H9 (cell line): ENCODE measurements at regions not wholly inside any gene's neighbourhood (a gene's known extent, or its start where the extent isn't known, plus 50 kb on each side); places are given as distances from the start of the nearest gene placed in this dataset.

ENCODE experiments used
- DNase-seq: peaks from one replicate; pipeline ENCODE4 v3.0.0-alpha.2; 2017
- H2AFZ ChIP-seq: one replicate; pipeline ENCODE4 v1.6.1; 2013; ENCODE audit warnings: mild to moderate bottlenecking, low read length, control low read depth, moderate library complexity
- H2AK5ac ChIP-seq: 2 replicates; pipeline ENCODE4 v1.6.1; 2013; ENCODE audit warnings: low read length, control low read depth, mixed read lengths; ENCODE audit not compliant: insufficient read length
- H2BK120ac ChIP-seq: one replicate; pipeline ENCODE4 v1.6.1; 2013; ENCODE audit warnings: low read depth, mild to moderate bottlenecking, low read length, control low read depth, inconsistent platforms; ENCODE audit not compliant: poor library complexity, severe bottlenecking
- H2BK12ac ChIP-seq: 2 replicates; pipeline ENCODE4 v1.6.1; 2013; ENCODE audit warnings: low read length, control low read depth, mixed read lengths, low read depth; ENCODE audit not compliant: insufficient read length
- H2BK15ac ChIP-seq: 2 replicates; pipeline ENCODE4 v1.6.1; 2013; ENCODE audit warnings: low read depth, low read length, control low read depth
- H2BK20ac ChIP-seq: one replicate; pipeline ENCODE4 v1.6.1; 2013; ENCODE audit warnings: low read depth, mild to moderate bottlenecking, low read length, control low read depth, inconsistent platforms; ENCODE audit not compliant: poor library complexity, severe bottlenecking
- H2BK5ac ChIP-seq: 2 replicates; pipeline ENCODE4 v1.6.1; 2013; ENCODE audit warnings: low read length, control low read depth, mixed read lengths; ENCODE audit not compliant: insufficient read length
- H3K14ac ChIP-seq: 2 replicates; pipeline ENCODE4 v1.6.1; 2013; ENCODE audit warnings: low read length, control low read depth; ENCODE audit not compliant: insufficient read depth
- H3K18ac ChIP-seq: 2 replicates; pipeline ENCODE4 v1.6.1; 2013; ENCODE audit warnings: low read depth, mild to moderate bottlenecking, mixed read lengths, low read length, control low read depth; ENCODE audit not compliant: insufficient read length
- H3K23ac ChIP-seq: 2 replicates; pipeline ENCODE4 v1.6.1; 2013; ENCODE audit warnings: low read length, control low read depth, mixed read lengths, low read depth; ENCODE audit not compliant: insufficient read length
- H3K23me2 ChIP-seq: 2 replicates; pipeline ENCODE4 v1.6.1; 2013; ENCODE audit warnings: low read depth, mild to moderate bottlenecking, mixed read lengths, low read length, control low read depth; ENCODE audit not compliant: insufficient read length, poor library complexity, severe bottlenecking
- H3K27ac ChIP-seq: 2 replicates; pipeline ENCODE4 v1.5.1; 2013; ENCODE audit warnings: low read length, control low read depth, mixed read lengths, low read depth; ENCODE audit not compliant: insufficient read length
- H3K27me3 ChIP-seq: 2 replicates; pipeline ENCODE4 v1.6.1; 2013; ENCODE audit warnings: low read length, control low read depth, inconsistent platforms; ENCODE audit not compliant: insufficient read depth
- H3K4ac ChIP-seq: 2 replicates; pipeline ENCODE4 v1.6.1; 2013; ENCODE audit warnings: low read depth, mild to moderate bottlenecking, control low read depth, inconsistent platforms, low read length, moderate library complexity
- H3K4me1 ChIP-seq: 2 replicates; pipeline ENCODE4 v1.6.1; 2013; ENCODE audit warnings: low read length, control low read depth, inconsistent platforms; ENCODE audit not compliant: insufficient read depth
- H3K4me2 ChIP-seq: 2 replicates; pipeline ENCODE4 v1.6.1; 2013; ENCODE audit warnings: low read length, control low read depth, mixed read lengths; ENCODE audit not compliant: insufficient read length, insufficient read depth
- H3K56ac ChIP-seq: 2 replicates; pipeline ENCODE4 v1.6.1; 2013; ENCODE audit warnings: low read depth, mild to moderate bottlenecking, mixed read lengths, low read length, control low read depth; ENCODE audit not compliant: insufficient read length
- H3K79me1 ChIP-seq: 2 replicates; pipeline ENCODE4 v1.6.1; 2013; ENCODE audit warnings: low read depth, mild to moderate bottlenecking, moderate library complexity, low read length, control low read depth, inconsistent platforms; ENCODE audit not compliant: insufficient read depth, poor library complexity, severe bottlenecking
- H3K79me2 ChIP-seq: 2 replicates; pipeline ENCODE4 v1.6.1; 2013; ENCODE audit warnings: low read length, control low read depth, inconsistent platforms; ENCODE audit not compliant: insufficient read depth
- H3K9ac ChIP-seq: 2 replicates; pipeline ENCODE4 v1.6.1; 2013; ENCODE audit warnings: low read length, control low read depth, mixed read lengths; ENCODE audit not compliant: insufficient read length; ENCODE audit errors: extremely low read depth
- H3K9me3 ChIP-seq: one replicate; pipeline ENCODE4 v1.6.1; 2013; ENCODE audit warnings: low read depth, low read length, inconsistent platforms; ENCODE audit not compliant: control insufficient read depth
- H3T11ph ChIP-seq: one replicate; pipeline ENCODE4 v1.6.1; 2013; ENCODE audit warnings: mild to moderate bottlenecking, low read length, control low read depth, inconsistent platforms
- H4K20me1 ChIP-seq: one replicate; pipeline ENCODE4 v1.6.1; 2013; ENCODE audit not compliant: control insufficient read depth, insufficient read length, insufficient read depth
- H4K5ac ChIP-seq: 2 replicates; pipeline ENCODE4 v1.6.1; 2013; ENCODE audit warnings: low read depth, mild to moderate bottlenecking, mixed read lengths, low read length, control low read depth; ENCODE audit not compliant: insufficient read length
- H4K8ac ChIP-seq: replicated peaks from 2 replicates; pipeline ENCODE4 v1.6.1; 2013; ENCODE audit warnings: low read length, control low read depth, mixed read lengths, low read depth; ENCODE audit not compliant: insufficient read length
- H4K91ac ChIP-seq: 2 replicates; pipeline ENCODE4 v1.6.1; 2013; ENCODE audit warnings: low read depth, mild to moderate bottlenecking, moderate library complexity, mixed read lengths, low read length, control low read depth; ENCODE audit not compliant: insufficient read length
- H3K27ac Mint-ChIP-seq, 3 experiments: 2 replicates in 2 of 3; 3 replicates in 1 of 3; pipeline ENCODE4 v1.8.0; 2020 to 2021; ENCODE audit warnings: mixed read lengths in 3 of 3, mild to moderate bottlenecking in 1 of 3, moderate library complexity in 1 of 3
- H3K27me3 Mint-ChIP-seq: 2 replicates; pipeline ENCODE4 v1.8.0; 2021; ENCODE audit warnings: low read depth, mild to moderate bottlenecking, moderate library complexity, mixed read lengths
- H3K36me3 Mint-ChIP-seq, 3 experiments: 2 replicates in 2 of 3; 3 replicates in 1 of 3; pipeline ENCODE4 v1.8.0; 2020 to 2021; ENCODE audit warnings: low read depth in 3 of 3, mixed read lengths in 3 of 3; ENCODE audit not compliant: insufficient read depth in 1 of 3
- H3K4me1 Mint-ChIP-seq, 2 experiments: 2 replicates each; pipeline ENCODE4 v1.8.0; 2020; ENCODE audit warnings: mixed read lengths in 2 of 2
- H3K4me3 Mint-ChIP-seq, 2 experiments: 2 replicates in 1 of 2; 3 replicates in 1 of 2; pipeline ENCODE4 v1.8.0; 2020 to 2021; ENCODE audit warnings: mild to moderate bottlenecking in 2 of 2, mixed read lengths in 2 of 2, moderate library complexity in 1 of 2
- H3K9me3 Mint-ChIP-seq, 2 experiments: 2 replicates in 1 of 2; 3 replicates in 1 of 2; pipeline ENCODE4 v1.8.0; 2020; ENCODE audit warnings: mild to moderate bottlenecking in 2 of 2, mixed read lengths in 2 of 2, moderate library complexity in 1 of 2
- WGBS: extraction: QIAGEN DNeasy Blood & Tissue Kit; methylation state at CpG from one replicate; pipeline ENCODE4 v1.1.7; 2013; ENCODE audit warnings: missing lambda C conversion rate, low lambda C conversion rate, mixed read lengths; ENCODE audit not compliant: insufficient read length; ENCODE audit errors: extremely low coverage; 5-methylcytosine and 5-hydroxymethylcytosine counted together
- TF ChIP-seq, protein P1 (sequence below): fragments of 200-600 bp; sonication (generic); conservative IDR thresholded peaks from 3 replicates; pipeline ENCODE4 v1.8.0; 2021; ENCODE audit warnings: antibody characterized with exemption, mild to moderate bottlenecking

DNA sequence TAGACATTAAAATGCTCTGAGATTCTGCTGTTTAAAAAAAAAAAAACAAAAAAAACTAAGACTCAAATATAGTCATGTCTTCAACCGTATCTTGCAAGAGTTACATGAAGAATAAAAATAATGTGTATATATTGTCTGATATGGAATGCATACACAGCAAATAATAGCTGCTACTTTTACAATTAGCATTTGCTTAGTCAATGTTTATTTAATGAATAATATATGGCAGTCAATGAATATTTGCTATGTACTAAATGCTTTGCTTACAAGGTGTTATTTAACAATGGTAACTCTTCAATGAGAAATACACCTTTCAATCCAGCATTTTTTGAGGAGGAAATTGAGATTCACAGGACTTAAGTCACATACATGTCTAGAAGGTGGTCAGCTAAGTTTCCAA, 718.8 kb upstream of the SOX9 start:
- Histone ChIP-seq H3K4me1 (no peaks in the 10 kb centered on the region; the same call in 1 of the 2 replicates), H3K79me1 (no peaks in the 10 kb centered on the region), H3K4me2 (no peak overlapping the region), H4K8ac (no peak overlapping the region), H3K9ac (no peak overlapping the region), H3K14ac (no peak overlapping the region), H3K56ac (no peak overlapping the region), H3K79me2 (no peaks in the 10 kb centered on the region), H4K5ac (no peak overlapping the region), H2BK15ac (no peak overlapping the region), H3K27me3 (no peaks in the 10 kb centered on the region), H3K18ac (no peak overlapping the region), H2BK120ac (no peak overlapping the region), H3K9me3 (no peaks in the 10 kb centered on the region), H2BK20ac (no peak overlapping the region), H2AK5ac (no peak overlapping the region), H3K27ac (no peak overlapping the region), H4K91ac (no peak overlapping the region), H4K20me1 (no peaks in the 10 kb centered on the region), H3K23ac (no peak overlapping the region), H3K4ac (no peak overlapping the region), H2AFZ (no peak overlapping the region), H2BK5ac (no peak overlapping the region), H2BK12ac (no peak overlapping the region), H3T11ph (no peak overlapping the region), H3K23me2 (no peaks in the 10 kb centered on the region)
- Mint-ChIP-seq H3K4me1 (peaks cover 8 to 9% of the 10 kb centered on the region in 2 experiments), H3K27me3 (no peaks in the 10 kb centered on the region), H3K36me3 (no peaks in the 10 kb centered on the region), H3K4me3 (no peak overlapping the region), H3K9me3 (no peaks in the 10 kb centered on the region; a peak in 1 of 5 replicates), H3K27ac (no peak overlapping the region)
- no peak for DNase-seq
- TF ChIP-seq, protein P1, sequence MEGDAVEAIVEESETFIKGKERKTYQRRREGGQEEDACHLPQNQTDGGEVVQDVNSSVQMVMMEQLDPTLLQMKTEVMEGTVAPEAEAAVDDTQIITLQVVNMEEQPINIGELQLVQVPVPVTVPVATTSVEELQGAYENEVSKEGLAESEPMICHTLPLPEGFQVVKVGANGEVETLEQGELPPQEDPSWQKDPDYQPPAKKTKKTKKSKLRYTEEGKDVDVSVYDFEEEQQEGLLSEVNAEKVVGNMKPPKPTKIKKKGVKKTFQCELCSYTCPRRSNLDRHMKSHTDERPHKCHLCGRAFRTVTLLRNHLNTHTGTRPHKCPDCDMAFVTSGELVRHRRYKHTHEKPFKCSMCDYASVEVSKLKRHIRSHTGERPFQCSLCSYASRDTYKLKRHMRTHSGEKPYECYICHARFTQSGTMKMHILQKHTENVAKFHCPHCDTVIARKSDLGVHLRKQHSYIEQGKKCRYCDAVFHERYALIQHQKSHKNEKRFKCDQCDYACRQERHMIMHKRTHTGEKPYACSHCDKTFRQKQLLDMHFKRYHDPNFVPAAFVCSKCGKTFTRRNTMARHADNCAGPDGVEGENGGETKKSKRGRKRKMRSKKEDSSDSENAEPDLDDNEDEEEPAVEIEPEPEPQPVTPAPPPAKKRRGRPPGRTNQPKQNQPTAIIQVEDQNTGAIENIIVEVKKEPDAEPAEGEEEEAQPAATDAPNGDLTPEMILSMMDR = no peak
- no CpG with 5 or more reads among the region's 1 CpG for WGBS
